GM23248 (cell line): ENCODE measurements at regions not wholly inside any gene's neighbourhood (a gene's known extent, or its start where the extent isn't known, plus 50 kb on each side); places are given as distances from the start of the nearest gene placed in this dataset.

Source experiments
- EZH2 ChIP-seq: fragments of 200-600 bp; sonication (generic); IDR thresholded peaks from 2 replicates; pipeline ENCODE4 v1.6.1; 2018; ENCODE audit warnings: antibody characterized with exemption, mild to moderate bottlenecking; ENCODE audit not compliant: insufficient read depth, poor library complexity, severe bottlenecking
- EZH2phosphoT487 ChIP-seq: fragments of 200-600 bp; sonication (generic); IDR thresholded peaks from 2 replicates; pipeline ENCODE4 v1.6.1; 2018; ENCODE audit warnings: antibody characterized with exemption, moderate library complexity, mild to moderate bottlenecking, low read depth; ENCODE audit not compliant: insufficient read depth

GRCh38 chr10:111522551-111522950 is 445.7 kb downstream of the ADRA2A start:
- TF ChIP-seq EZH2 (no peak), EZH2phosphoT487 (no peak)
